Renal cortical epithelial cell (primary cell): ENCODE measurements at regions not wholly inside any gene's neighbourhood (a gene's known extent, or its start where the extent isn't known, plus 50 kb on each side); places are given as distances from the start of the nearest gene placed in this dataset.
"Not testable (repeated sequence)": the region's sequence is repeated elsewhere in the genome, so short reads cannot be mapped to it uniquely, and the experiment has no call there.

Experiments
- DNase-seq: peaks from one replicate; pipeline ENCODE4 v3.0.0-alpha.2; 2011; ENCODE audit warnings: low read depth

- no peak for DNase-seq
These were observed 415.2 kb upstream of the HS3ST1 start for GRCh38 chr4:11843927-11844326.

- DNase-seq: no peak
These were observed 414.6 kb upstream of the HS3ST1 start for GRCh38 chr4:11843340-11843739.

GRCh38 chr4:11842620-11843263 is 414.0 kb upstream of the HS3ST1 start:
- DNase-seq: no peak

- no peak for DNase-seq
These were observed 411.2 kb upstream of the HS3ST1 start for GRCh38 chr4:11839889-11840288.

GRCh38 chr4:11831739-11832138 is 403.0 kb upstream of the HS3ST1 start:
- no peak for DNase-seq

GRCh38 chr4:11824566-11824965 is 395.9 kb upstream of the HS3ST1 start:
- no peak for DNase-seq

- DNase-seq: no peak
These were observed 393.2 kb upstream of the HS3ST1 start for GRCh38 chr4:11821772-11822430.

- no peak for DNase-seq
These were observed 388.4 kb upstream of the HS3ST1 start for GRCh38 chr4:11817088-11817487.

- DNase-seq: no peak
These were observed 386.1 kb upstream of the HS3ST1 start for GRCh38 chr4:11814758-11815157.

GRCh38 chr4:11813951-11814446 is 385.3 kb upstream of the HS3ST1 start:
- DNase-seq: no peak

GRCh38 chr4:11811521-11811920 is 382.8 kb upstream of the HS3ST1 start:
- DNase-seq: not testable (repeated sequence)

- peak; percentile 43 for DNase-seq
These were observed 377.1 kb upstream of the HS3ST1 start for GRCh38 chr4:11805842-11806241.

- no peak for DNase-seq
These were observed 373.1 kb upstream of the HS3ST1 start for GRCh38 chr4:11801466-11802446.

- DNase-seq: no peak
These were observed 370.5 kb upstream of the HS3ST1 start for GRCh38 chr4:11799196-11799595.

- DNase-seq: no peak
These were observed 363.1 kb upstream of the HS3ST1 start for GRCh38 chr4:11791797-11792196.

GRCh38 chr4:11790230-11790629 is 361.5 kb upstream of the HS3ST1 start:
- DNase-seq: no peak

GRCh38 chr4:11783588-11783987 is 354.9 kb upstream of the HS3ST1 start:
- DNase-seq: no peak

GRCh38 chr4:11782859-11783258 is 354.2 kb upstream of the HS3ST1 start:
- no peak for DNase-seq

GRCh38 chr4:11777447-11777846 is 348.8 kb upstream of the HS3ST1 start:
- no peak for DNase-seq

GRCh38 chr4:11774346-11774745 is 345.7 kb upstream of the HS3ST1 start:
- DNase-seq: peak; percentile 70

- DNase-seq: no peak
These were observed 345.1 kb upstream of the HS3ST1 start for GRCh38 chr4:11773798-11774197.

- no peak for DNase-seq
These were observed 340.7 kb upstream of the HS3ST1 start for GRCh38 chr4:11769434-11769833.
